ENCODE measurements at regions not wholly inside any gene's neighbourhood (a gene's known extent, or its start where the extent isn't known, plus 50 kb on each side); places are given as distances from the start of the nearest gene placed in this dataset.

- in situ Hi-C loops (cut with HindIII; ENCODE audit: low sequenced_read_pairs): no loop called here
- no peak for DNase-seq (ENCODE audit: low spot score)
Measured at GRCh38 chr10:8435186-8436055, 380.9 kb downstream of the GATA3 start.

GRCh38 chr10:8437896-8438295 is 383.4 kb downstream of the GATA3 start:
- no peak for DNase-seq (ENCODE audit: low spot score)
- in situ Hi-C loops (cut with HindIII; ENCODE audit: low sequenced_read_pairs): no loop called here

GRCh38 chr10:8438603-8439002 is 384.1 kb downstream of the GATA3 start:
- DNase-seq (ENCODE audit: low spot score): no peak
- in situ Hi-C loops (cut with HindIII; ENCODE audit: low sequenced_read_pairs): no loop called here

DNA sequence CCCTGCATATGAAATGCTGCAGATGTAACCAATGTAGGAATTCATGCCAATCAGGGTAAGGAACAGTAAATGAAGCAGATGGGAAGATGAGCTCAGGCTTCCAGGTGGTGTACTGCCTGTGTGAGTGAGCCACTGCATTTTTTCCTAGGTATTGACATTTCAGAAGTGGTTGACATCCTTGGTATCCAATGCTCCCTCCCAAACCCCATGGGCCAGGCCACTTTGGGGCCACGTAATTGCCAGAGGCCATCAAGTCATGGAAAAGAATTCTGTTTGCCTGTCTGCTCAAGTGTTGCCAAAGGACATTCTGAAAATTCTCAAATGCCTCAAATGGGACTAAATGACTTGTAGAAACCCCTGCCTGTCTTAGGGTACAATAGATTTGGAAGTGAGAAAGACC is 384.6 kb downstream of the GATA3 start:
- in situ Hi-C loops (cut with HindIII; ENCODE audit: low sequenced_read_pairs): no loop called here
- no peak for DNase-seq (ENCODE audit: low spot score)

DNA sequence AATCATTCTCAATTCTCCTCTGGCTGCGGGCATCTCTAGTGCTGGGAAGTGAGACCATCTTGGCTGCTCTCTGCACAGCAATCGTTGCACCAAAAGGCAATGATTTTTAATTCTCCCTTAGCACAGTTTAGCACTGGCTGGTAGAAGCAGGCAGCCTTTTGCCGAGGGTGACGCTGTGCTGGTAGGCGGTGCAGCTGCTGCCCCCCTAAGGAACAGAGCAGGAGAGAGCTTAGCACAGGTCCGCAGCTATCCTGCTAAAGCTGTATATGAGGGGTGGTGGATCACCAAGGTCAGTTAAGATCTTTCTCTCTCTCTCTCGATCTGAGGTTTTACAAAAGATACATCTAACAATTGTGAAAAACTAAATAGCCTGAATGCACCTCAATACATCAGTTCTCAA is 390.1 kb downstream of the GATA3 start:
- DNase-seq (ENCODE audit: low spot score): no peak
- in situ Hi-C loops (cut with HindIII; ENCODE audit: low sequenced_read_pairs): no loop called here

GRCh38 chr10:8445353-8445752 is 390.9 kb downstream of the GATA3 start:
- in situ Hi-C loops (cut with HindIII; ENCODE audit: low sequenced_read_pairs): no loop called here
- no peak for DNase-seq (ENCODE audit: low spot score)

DNA sequence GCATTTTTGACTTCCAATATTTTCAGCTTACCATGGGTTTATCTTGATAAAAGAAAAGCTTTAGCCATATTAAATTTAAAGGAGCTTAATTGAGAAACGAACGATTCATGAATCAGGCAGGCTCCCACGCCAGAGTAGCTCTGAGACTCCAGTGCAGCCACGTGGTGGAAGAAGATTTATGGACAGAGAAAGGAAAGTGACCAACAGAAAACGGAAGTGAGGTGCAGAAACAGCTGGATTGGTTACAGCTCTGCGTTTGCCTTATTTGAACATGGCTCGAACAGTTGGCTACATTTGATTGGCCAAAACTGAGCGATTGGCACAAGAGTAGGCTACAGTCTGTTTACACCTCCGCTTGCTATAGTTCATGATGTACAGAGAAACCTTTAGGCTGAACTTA is 395.4 kb downstream of the GATA3 start:
- in situ Hi-C loops (cut with HindIII; ENCODE audit: low sequenced_read_pairs): no loop called here
- DNase-seq (ENCODE audit: low spot score): no peak

DNA sequence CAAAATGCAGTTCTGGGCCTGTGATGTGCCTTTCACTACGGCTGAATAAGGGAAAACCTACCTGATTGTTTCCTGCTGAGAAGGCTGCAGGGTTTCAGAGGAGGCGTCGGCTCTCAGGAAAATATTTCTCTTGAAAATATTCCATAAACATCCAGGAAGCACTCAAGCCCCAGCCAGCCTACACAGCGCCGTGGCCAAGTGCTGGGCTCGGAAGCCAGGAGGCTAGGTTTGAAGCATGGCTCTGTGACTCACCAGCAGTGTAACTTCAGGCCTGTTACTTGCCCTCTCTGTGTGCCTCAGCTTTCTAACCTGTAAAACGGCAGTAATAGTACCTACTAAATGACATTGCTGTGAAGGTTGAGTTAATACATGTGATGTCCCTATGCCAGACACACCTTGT is 399.1 kb downstream of the GATA3 start:
- in situ Hi-C loops (cut with HindIII; ENCODE audit: low sequenced_read_pairs): no loop called here
- DNase-seq (ENCODE audit: low spot score): no peak

DNA sequence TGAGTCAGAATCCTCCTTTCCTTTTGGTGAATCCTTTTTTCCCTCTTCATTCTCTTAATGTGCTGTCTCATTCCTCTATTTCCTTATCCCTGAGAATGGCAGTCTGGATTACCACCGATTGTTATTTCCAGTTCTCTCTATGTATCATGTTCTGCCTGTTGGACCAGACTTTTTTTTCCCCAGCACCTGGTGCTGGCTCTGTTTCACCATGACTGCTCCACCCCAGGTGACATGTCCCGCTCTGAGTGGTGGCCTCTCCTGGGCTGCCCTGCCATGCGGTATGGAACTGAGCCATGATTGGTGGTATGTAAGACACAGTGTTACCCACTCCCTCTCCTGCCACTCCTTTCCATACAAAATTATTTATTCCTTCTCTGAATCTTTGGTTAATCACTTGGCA is 399.9 kb downstream of the GATA3 start:
- in situ Hi-C loops (cut with HindIII; ENCODE audit: low sequenced_read_pairs): no loop called here
- DNase-seq (ENCODE audit: low spot score): no peak

- no peak for DNase-seq (ENCODE audit: low spot score)
- in situ Hi-C loops (cut with HindIII; ENCODE audit: low sequenced_read_pairs): no loop called here
Measured at GRCh38 chr10:8455181-8455580, 400.7 kb downstream of the GATA3 start.

DNA sequence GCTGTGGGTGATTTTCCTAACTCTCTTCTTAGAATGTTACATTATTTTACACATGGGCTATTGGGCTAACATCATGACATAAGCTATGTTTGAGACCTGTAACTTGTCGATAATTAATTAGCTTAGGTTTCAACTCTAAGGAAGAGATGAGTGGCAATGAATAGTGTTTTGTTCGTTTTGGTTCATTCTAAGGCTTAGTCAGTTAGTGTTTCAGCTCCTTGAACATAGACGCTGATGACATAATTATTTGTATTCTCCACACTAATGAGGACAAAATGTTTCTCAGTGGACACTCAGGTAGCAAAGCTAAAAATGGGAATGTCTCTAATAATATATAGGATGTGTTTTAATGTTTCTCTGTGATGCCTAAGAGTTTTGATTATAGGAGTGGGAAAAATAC is 401.9 kb downstream of the GATA3 start:
- no peak for DNase-seq (ENCODE audit: low spot score)
- in situ Hi-C loops (cut with HindIII; ENCODE audit: low sequenced_read_pairs): no loop called here

GRCh38 chr10:8460626-8461025 is 406.1 kb downstream of the GATA3 start:
- in situ Hi-C loops (cut with HindIII; ENCODE audit: low sequenced_read_pairs): no loop called here
- DNase-seq (ENCODE audit: low spot score): no peak

DNA sequence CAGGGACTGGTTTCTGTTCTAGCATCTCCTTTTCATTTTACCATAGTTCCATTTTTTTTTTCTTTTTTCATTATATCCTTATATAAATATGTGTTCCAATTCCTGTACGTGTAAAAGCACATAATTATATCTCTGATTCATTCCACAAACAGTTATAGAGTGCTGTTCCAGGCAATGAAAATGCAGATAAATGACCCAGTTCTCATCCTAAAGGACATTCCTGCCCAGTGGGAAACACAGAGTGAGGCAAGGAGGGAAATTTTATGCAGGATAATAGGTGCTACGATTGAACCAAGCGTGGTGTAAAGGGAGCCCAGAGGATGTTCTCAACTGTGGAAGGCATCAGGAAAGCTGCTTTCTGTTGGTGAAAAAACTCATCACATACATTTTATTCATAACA is 408.1 kb downstream of the GATA3 start:
- DNase-seq (ENCODE audit: low spot score): no peak
- in situ Hi-C loops (cut with HindIII; ENCODE audit: low sequenced_read_pairs): no loop called here

DNA sequence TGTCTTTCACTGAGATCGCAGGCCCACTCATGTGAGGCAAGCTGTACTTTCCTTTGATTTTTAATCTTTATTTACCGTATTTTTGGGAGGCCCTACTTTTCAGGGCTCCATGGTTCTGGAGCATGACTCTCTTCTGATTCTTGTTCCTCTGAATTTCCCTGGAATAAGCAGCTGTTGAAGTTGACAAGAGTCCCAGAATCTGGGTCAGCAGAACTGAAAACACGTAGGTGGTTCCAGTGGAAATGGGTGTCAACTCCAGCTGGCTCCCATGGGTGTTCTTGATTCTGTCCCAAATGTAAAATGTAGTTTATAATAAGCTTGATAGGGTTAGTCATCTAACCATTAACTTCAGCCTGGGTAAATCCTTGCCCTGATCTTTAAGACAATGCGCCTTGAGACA is 409.4 kb downstream of the GATA3 start:
- in situ Hi-C loops (cut with HindIII; ENCODE audit: low sequenced_read_pairs): no loop called here
- no peak for DNase-seq (ENCODE audit: low spot score)

DNA sequence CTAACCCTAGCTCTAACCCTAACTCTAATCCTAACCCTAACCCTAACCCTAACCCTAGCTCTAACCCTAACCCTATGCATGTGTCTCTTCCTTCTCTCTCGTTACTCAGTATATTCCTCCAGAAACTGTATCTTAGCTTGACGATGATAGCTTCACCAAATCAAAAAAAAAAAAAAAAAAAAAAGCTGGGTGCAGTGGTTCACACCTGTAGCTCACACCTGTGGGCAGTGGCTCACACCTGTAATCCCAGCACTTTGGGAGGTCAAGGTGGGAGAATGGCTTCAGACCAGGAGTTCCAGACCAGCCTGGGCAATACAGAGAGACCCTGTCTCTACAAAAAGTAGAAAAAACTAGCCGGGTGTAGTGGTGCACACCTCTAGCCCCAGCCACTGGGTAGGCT is 414.0 kb downstream of the GATA3 start:
- in situ Hi-C loops (cut with HindIII; ENCODE audit: low sequenced_read_pairs): no loop called here
- no peak for DNase-seq (ENCODE audit: low spot score)

- in situ Hi-C loops (cut with HindIII; ENCODE audit: low sequenced_read_pairs): no loop called here
- no peak for DNase-seq (ENCODE audit: low spot score)
Measured at GRCh38 chr10:8473205-8473604, 418.7 kb downstream of the GATA3 start.

DNA sequence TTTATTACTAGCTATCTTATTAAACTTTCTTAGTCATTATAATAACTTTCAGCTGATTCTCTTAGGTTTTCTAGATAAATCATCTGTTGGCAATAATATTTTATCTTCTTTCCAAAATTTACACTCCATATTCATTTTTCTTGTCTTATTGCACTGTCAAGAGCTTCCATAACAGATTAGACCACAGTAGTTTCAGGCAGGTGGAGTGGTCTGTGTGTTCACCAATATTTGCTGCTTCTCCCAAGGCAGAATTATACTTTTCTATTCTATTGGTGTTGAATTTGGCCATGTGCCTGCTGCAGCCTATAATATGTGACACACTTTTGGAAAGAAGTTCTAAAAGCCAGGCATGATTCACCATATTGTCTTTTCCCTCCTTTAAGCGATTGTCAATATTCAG is 422.8 kb downstream of the GATA3 start:
- no peak for DNase-seq (ENCODE audit: low spot score)
- in situ Hi-C loops (cut with HindIII; ENCODE audit: low sequenced_read_pairs): no loop called here

DNA sequence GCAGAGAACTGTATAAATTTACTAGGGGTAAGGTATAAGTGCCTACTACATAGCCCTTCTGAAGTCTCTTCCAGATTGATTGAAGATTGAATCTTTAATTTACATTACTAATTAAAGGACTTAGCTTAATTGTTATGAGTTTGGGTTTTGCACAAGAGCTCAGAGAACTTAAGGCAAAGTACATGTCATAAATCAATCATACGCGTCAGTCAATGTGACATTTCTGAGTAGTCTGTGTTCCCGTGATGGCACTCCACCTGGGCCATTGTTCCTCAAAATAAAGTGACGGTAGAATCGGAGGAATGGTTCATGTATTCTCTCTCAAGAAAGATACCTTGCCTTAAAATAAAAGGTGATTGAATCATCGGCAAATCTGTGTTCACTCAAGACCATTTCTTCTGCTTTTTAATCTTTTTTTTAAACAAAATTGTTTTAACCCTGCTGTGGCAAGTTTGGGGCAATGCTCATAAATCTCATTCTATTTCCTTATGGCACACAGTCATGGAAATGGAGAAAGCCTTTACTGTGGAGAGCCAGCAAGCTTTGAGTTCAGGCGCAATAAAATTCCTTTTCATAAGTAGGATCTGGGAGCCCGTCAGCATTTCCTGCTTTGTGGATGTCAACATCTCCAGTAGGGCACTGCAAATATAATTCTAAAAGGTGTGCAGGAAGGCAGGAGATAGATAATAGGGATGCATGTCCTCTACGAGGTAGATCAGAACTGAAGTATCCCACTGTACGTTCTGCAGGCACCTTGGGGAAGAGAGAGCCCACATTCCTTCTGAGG is 427.4 kb downstream of the GATA3 start:
- in situ Hi-C loops (cut with HindIII; ENCODE audit: low sequenced_read_pairs): no loop called here
- DNase-seq (ENCODE audit: low spot score): no peak

DNA sequence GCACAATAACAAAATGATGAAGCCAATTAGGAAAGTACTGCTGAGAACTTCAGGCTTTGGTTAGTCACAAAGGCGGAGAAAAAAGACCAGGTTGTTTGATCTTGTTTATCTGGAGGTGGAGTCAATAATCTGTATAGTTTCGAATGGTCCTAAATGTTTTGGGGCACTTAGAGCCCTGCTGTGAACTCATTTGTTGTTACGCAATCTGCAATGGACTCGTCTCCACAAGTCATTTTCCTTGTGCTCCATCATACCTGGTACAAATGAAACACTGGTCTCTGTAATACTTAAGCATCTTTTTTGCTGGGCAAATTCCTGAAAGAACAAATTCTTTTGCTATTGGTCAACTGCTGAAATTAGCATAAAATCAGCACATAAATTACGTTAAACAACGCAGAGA is 430.5 kb downstream of the GATA3 start:
- in situ Hi-C loops (cut with HindIII; ENCODE audit: low sequenced_read_pairs): no loop called here
- no peak for DNase-seq (ENCODE audit: low spot score)

- no peak for DNase-seq (ENCODE audit: low spot score)
- in situ Hi-C loops (cut with HindIII; ENCODE audit: low sequenced_read_pairs): no loop called here
Measured at GRCh38 chr10:8487346-8487745, 432.9 kb downstream of the GATA3 start.

GRCh38 chr10:8489232-8489631 is 434.7 kb downstream of the GATA3 start:
- in situ Hi-C loops (cut with HindIII; ENCODE audit: low sequenced_read_pairs): no loop called here
- DNase-seq (ENCODE audit: low spot score): no peak
